ENCODE measurements at regions not wholly inside any gene's neighbourhood (a gene's known extent, or its start where the extent isn't known, plus 50 kb on each side); places are given as distances from the start of the nearest gene placed in this dataset.

DNA sequence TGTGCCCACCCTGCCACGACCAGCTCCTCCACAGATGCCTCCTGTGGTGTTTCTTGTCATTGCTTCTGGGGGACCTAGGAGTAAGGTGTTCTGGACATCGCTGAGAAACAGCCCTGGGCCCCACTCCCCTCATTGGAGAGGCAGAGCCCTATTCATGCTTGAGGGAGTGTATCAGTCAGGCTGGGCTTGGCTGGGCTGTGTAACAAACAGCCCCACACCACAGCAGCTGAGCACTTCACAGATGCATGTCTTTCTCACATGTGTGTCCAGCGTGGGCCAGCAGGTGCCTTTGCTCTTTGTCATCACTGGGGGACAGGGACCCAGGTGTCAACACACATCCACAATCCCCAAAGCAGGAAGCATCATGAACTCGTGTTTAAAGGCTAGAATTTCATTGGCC, 65.1 kb upstream of the FBRSL1 start:
- no peak for DNase-seq (ENCODE audit: low read depth)

DNA sequence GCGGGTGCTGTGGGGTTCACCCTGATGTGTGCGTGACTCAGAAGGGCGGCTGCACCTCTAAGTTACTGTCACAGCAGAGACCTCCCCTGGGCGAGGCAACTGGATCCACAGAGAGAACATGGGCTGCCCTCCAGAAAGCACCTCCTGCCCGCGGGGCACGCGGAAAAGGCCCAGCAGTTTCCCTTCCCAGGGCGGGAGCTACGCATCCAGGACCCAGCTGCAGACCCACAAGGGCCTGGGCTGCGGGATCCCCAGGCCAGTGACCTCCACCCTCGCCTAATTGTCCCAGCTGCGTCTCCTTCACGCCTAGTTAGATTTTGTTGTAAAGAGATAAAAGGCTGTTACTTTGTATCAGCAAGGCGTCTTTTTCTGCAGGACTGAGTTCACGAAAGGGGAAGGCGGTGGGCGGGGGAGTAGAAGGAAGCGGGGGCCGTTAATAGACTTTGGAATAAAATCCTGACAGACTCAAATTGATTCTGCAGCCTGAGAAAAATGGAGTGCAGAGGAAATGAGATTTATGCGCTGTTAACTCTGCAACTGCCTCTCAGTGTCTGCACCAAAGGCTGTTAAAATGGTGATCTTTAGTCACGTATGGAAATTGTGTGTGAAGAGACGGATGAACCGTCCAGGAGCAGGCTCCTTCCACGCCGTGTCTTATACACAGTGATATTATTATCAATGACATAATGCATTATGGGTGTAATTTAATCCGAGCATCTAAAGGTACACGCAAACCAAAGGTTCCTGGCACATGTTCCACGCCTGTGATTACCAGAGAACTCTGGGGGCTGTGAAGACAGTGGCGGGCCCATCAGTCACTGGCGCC, 65.9 kb upstream of the FBRSL1 start:
- DNase-seq (ENCODE audit: low read depth), result no peak

DNA sequence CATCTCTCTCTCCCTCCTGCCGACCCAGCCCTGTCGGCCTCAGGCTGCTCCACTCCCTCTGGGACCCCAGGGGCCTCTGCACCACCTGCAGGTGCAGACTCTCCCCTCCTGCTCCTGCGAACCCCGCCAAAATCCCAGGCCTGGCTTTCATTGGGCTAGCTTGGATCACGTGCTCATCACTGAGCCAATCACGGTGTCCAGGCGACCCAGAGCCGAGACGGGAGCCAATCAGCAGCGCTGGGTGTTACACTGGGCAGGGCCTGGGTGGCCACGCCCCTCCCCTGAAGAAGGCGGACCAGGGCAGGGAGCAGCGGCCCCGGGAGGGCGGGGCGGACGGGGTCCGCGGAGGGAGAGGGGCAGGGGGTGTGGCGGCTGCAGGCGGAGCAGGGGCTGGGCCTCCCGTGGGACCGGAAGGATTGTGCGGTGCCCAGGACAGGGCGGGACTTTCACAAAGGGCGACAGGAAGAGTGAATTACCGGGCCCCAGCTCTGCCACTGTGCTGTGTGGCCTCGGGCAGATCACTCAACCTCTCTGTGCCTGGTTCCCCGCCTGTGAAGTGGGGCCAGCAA, 66.6 kb upstream of the FBRSL1 start:
- no peak for DNase-seq (ENCODE audit: low read depth)

DNA sequence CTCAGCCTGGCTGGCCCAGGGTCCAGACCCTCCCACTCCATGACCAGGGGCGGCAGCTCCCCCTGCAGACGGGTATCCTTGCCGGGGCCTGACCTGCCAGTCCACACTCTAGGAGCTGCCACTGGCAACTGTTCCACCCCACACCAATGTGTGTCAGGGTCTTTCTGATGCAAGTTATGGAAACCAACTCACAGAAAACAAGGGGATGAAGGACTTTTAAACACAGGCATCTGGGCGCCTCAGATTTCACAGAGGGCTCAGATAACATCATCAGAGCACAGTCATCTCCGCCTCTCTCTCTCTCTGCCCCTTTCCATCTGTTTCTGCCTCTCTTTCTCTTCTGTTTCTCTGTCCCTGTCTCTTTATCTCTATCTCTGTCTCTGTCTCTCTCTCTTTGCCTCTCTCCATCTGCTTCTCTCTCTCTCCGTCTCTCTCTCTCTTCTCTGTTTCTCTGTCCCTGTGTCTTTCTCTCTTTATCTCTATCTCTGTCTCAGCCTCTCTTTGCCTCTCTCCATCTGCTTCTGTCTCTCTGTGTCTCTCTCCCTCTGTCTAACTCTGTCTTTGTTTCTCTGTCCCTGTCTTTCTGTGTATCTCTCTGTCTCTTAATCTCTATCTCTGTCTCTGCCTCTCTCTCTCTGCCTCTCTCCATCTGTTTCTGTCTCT, 67.4 kb upstream of the FBRSL1 start:
- DNase-seq (ENCODE audit: low read depth), result no peak

DNA sequence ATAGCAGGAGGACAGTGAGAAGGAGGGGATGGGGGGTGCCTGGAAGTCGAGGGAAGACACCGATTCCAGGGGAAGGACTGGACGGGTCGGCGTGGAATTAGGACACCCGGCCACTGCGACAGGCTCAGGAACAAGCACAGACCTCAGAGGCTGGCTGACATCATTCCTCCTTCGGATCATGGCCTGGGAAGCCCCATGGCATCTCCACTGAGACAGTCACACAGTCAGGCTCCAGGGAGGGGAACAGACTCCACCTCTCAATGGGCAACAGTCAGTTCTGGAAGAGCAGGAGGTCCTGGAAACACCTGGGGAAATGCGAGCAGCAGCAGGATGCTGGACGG, 67.9 kb upstream of the FBRSL1 start:
- DNase-seq (ENCODE audit: low read depth), result no peak

DNA sequence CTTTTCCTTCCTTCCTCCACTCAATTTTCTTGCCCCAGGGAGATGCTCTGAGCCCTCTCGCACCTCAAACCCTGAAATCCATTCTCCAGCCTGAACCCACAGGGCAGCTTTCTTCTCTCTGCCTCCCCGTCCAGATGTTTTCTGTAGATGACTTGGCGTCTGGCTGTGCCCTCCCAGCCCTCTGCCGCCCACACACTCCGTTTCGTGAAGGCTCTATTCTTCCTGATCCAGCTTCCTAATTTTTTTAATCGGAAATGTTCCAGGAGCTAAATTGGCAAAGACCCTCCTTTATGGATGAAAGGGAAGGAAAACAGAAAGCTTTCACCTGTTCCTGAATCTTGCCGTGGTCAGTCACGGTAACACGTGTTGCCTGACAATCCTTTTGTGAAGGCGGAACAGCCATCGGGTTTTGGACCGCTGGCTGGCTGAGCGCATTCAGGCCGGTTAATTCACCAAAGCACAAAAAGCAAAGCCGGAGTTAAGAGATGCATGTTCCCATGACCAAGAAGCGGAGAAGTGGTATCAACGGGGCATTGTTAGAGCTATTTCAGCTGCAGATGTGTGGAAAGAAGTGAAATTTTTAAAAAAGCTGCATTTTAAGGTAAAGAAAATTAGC, 70.2 kb upstream of the FBRSL1 start:
- DNase-seq (ENCODE audit: low read depth), result no peak

DNA sequence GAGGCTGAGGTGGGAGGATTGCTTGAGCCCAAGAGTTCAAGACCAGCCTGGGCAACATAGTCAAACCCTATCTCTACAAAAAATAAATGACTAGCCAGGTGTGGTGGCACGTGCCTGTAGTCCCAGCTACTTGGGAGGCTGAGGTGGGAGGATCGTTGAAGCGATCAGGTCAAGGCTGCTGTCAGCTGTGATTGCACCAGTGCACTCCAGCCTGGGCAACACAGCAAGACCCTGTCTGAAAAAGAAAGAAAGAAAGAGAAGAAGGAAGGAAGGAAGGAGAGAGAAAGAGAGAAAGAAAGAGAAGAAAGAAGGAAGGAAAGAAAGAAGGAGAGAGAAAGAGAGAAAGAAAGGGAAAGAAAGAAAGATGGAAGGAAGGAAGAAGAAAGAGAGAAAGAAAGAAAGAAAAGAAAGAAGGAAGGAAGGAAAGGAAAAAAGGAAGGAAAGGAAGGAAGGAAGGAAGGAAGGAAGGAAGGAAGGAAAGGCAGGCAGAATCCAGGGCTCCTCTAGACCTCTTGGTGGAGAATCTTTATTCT, 71.5 kb upstream of the FBRSL1 start:
- DNase-seq (ENCODE audit: low read depth), result no peak

DNA sequence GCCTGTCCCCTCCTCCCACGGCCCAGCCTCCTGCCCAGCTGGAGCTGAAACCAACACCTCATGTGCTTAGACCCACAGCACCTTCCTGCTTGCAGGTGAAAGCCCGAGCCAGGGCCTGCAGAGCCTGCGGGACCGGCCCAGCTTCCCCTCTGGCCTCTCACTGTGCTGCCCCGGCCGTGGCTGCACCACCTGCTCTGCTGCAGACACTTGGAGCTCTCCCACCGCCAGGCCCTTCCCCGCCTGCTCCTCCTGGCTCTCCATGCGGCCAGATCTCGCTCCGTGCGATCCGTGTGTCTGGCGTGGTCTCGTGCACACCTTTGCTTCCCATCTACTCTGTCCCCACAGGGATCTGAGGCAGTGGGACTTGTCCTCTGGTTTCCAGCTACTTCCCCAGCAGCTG, 72.2 kb upstream of the FBRSL1 start:
- DNase-seq (ENCODE audit: low read depth), result no peak

DNA sequence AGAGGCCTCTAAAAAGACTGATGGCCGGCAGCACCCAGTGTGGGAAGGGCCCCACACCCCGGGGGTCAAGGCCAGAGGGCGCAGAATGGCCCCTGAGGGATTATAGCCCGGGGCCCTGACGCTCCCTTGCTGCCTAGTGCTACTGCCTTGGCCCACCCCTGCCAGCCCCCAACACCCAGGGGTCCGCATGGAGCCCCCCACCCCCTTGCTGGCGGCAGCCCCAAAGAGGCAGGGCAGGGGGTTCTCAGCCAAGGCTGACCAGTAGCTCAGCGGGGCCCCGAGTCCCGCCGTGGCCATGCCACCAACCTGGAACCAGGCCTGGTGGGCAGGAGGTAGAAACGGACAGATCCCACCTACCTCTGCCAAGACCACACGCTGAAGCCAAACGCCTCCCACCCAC, 73.1 kb upstream of the FBRSL1 start:
- no peak for DNase-seq (ENCODE audit: low read depth)

DNA sequence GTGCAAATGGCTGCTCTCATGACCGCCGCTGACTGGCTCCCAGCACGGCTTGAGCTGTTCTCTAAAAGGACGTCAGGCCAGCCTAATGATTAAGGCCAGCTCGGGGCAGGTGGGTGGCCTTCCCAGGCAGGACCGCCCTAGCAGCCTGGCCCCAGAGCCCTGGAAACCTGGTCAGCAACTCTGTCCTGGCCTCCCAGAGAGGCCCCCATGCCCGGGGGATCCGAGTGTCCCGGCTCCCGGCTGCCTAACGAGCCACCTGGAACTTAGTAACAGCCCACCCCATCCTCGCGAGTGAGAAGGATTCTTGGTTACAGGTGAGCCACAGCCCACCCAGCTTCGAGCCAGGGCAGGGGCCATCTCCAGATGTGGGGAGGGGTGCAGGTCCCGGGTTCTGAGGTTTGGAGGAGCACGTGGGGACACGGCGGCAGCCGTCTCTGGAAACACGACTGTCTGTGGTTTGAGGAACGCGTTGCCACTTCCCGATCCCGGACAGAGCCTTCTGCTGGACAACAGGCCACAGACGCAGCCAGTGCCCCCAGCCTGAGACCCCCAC, 73.8 kb upstream of the FBRSL1 start:
- DNase-seq (ENCODE audit: low read depth), result no peak

DNA sequence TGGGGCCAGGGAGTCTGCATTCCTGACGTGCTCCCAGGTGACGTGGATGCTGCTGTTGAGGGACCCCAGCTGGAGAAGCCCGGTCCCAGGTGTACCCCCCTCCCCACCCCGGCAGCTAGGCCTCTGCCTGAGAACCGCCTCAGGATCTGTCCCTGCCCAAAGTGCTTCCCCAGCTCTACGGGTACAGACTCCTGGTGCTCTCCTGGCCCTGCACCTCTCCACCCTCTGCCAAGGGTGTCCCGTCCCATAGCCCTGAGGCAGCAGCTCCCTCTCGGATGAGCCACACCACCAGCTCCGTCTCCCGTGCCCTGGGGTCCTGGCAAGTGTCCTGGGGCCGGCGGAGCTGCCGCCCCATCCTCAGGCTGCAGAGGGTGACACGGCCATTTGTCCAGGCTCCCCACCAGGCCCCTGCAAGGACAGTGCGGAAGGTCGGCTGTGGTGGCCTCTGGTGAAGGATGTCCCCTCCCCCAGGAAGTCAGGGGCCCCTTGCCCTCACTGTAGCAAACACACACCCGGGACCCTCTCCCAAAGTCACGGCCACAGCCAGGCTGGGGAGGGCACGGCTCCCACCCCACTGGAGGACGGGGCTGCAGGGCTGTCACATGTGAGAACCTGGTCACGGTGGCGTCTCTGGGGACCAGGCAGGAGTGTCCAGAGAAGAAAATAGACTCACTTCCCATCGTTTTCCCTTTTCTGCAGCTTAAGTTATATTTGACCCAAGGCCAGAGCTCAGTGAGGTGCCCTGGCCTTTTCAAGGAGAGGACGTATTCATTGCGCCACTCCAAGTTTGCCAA, 74.4 kb upstream of the FBRSL1 start:
- no peak for DNase-seq (ENCODE audit: low read depth)

DNA sequence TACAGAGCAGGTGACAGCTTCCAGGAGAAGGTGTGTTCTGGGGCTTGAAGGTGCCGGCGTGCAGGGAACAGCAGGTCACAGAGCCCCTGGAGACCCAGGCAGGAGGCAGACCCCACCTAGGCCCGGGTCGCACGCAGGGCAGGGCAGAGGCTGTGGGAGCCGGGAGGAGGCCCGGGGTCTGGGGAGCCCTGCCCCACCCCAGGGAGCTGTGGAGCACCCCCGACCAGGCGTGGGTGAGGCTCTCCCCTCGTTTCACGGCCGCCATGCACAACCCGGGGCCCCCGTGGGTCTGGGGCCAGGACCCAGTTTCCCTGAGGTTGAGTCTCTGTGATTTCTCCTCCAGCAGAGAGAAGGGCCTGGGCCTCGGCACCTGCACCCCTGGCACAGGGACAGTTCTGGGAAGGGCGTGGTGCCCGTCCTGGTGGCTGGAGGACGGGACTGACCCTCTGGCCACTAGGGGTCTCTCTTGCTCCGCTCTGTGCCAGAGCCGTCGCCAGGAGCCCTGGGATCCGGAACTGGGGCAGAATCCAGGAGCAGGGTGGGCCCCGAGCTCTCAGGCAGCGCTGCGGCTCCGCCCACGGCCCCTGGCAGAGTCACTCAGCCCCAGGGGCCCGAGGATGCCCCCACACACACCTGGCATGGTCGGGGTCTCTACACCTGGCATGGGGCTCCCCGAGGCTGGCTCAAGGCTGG, 75.2 kb upstream of the FBRSL1 start:
- peak; percentile 56 for DNase-seq (ENCODE audit: low read depth)

DNA sequence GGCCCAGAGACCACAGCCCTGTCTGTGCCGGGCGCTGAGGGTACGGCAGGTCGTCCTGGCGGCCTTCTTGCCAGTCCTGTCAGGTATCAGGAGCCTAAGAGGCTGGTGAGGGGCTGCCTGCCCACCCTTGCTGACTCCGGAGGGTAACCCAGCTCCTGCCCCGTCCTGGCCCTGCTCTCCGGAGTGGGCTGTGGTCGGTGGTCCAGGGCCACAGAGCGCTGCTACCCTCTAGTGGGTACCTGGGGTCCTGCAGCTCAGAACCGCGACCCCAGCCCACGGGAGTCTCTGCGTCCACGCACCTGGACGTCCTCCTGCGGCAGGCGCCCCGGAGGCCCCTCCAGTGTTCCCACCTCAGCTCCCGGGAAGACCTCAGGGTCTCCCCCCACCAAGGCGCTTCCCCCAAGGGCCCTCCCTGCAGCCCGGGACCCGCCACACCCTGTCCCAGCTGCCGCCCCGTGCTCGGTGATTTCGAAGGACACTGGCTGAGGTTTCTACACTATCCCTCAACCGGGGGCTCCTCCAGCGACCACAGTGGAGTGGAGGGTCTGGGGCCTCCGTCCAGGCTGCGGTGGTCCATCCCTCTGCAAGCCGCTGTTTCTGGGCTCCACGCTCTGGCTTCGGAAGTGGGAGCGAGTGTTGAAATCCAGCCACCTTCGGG, 75.9 kb upstream of the FBRSL1 start:
- no peak for DNase-seq (ENCODE audit: low read depth)

DNA sequence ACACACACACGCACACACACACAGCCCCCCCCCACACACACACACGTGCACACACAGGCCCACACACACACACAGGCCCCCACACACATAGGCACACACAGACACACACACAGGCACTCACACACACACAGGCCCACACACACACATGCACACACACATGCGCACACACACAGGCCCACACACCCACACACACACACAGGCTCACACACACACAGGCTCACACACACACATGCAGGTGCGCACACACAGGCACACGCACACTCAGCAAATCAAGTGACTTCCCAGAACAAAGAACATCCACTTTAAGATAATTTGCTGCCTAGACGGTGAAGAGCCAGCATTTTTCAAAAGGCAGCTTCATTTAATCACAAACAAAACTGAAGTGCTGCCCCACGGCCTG, 78.5 kb upstream of the FBRSL1 start:
- no peak for DNase-seq (ENCODE audit: low read depth)

DNA sequence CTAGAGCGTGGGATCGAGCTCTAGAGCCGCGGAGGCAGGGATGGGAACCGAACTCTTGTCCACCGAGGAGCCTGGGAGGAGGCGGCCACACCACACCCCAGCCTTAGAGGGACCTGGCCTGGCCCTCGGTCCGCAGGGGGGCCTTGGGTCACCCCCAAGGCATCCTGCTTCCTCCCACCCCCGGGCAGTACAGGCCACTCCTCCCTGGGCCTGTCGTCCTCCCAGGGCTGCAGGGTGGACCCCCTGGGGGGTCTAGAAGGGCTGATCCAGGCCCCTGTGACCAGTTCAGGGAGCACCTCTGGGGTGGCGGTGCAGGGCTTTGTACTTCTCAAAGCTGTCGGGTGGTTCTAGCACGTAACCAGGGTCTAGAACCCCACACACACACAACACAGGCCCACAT, 79.1 kb upstream of the FBRSL1 start:
- no peak for DNase-seq (ENCODE audit: low read depth)

DNA sequence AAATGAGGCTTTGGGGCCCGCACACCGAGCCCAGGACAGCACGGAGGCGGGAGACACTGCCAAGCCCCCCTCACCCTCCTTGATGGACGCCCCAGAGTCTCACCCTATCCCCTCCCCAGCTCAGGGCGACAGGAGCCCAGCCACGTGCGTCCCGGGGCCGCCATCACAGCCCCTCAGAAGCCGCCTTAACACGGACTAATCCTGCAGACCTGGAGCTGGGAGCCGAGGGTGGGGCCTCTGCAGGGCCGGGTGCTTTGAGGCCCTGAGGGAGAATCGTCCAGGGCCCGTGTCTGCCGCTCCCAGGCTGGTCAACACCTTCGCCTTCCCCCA, 79.7 kb upstream of the FBRSL1 start:
- DNase-seq (ENCODE audit: low read depth), result no peak

DNA sequence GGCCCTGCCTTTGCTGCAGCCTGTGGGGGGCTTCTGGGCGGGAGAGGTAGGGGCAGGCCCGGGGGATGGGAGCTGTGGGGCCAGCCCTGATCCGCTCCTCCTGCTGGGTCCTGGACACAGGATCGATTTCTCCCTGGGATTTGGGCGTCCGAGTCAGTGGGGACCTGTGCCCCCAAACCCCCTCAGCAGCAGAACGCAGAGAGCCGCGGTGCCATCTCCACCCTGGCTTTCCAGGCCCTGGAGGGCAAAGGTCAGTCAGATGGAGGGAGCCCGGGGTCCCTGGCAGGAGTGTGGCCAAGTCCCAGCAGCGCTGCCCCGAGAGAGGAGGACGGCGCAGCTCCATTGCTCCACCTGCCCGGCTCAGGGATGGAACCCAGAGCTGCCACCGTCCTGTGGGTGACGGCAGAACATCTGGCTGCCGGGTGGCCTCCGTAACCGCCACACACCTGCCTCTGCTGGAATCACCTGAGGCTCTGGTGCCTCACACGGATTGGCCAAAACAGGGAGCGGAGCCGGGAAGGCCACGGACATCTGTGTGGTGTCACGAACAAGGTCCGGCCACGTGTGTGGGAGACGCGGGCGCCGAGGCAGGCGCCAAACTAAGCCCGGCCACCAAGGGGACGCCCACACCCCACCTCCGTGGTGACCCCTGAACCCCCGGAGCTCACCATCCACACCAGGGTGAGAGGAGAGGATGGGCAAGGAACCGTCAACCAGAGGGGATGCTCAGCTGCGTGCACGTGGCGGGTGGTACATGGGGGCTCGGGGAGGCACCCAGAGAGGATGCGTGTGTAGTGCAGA, 80.3 kb upstream of the FBRSL1 start:
- no peak for DNase-seq (ENCODE audit: low read depth)

DNA sequence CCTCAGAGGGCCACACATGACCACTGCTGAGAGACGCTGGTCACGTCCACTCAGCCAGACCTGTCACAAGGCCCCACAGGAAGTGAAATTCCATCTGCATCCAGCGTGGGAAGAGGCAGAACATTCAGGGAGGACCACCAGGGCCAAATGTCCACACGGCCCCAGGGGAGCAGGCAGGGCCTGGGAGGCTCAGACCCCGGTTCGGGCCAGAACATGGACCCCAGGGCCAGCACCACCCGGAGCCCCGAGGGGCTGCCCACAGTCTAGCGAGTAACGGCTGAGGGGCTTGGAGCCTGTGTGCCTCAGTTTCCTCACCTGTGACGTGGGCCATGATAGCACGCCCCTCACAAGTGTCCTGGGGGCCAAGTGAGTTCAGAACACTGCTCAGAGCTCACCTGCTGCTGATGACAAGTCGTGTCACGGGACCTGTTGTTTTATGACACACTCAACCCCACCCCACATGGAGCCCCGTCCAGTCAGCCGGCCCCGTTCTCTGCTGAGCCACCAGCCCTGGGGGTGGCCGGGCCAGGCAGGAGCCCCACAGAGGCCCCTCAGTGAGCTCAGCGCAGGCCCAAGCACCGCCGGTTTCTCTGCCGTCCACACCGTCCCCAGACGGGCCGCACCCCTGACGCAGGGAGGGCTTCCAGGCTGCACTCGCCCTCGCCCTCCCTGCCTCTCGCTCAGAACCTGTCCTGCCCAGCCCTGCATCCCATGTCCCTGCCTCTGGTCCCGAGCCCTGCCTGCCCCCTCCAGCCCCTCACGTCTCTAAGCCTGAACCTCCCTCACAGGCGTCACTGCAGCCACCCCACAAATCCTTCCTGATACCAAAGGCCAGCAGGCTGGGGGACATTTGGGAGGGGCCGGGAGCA, 79.5 kb upstream of the GALNT9 start:
- no peak for DNase-seq (ENCODE audit: low read depth)

DNA sequence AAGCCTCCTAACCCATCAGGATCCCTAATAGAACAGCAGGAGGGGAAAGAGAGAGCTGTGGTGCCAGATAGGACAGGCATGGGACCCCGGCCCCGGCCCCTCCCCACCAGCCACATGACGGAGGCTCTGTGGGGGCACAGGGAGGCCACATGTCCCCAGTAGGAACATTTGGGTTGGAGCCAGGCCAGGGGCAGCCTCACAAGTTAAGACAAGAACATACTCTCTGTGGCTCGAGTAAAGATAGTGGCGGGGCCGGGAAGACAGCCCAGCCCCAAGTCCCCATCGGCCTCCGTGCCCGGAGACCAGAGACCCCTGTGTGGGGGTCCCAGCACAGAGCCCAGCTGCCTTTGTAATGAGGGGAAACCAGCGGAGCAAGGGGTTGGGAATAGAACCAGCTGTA, 78.6 kb upstream of the GALNT9 start:
- DNase-seq (ENCODE audit: low read depth), result no peak
